Neutrophil (primary cell): ENCODE measurements at regions not wholly inside any gene's neighbourhood (a gene's known extent, or its start where the extent isn't known, plus 50 kb on each side); places are given as distances from the start of the nearest gene placed in this dataset.

ENCODE experiments used
- H3K27ac ChIP-seq: fragments of 200-600 bp; sonication (generic); 2 replicates; pipeline ENCODE4 v1.5.1; 2016; ENCODE audit warnings: mild to moderate bottlenecking, moderate library complexity
- H3K27me3 ChIP-seq: fragments of 200-600 bp; sonication (generic); 2 replicates; pipeline ENCODE4 v1.6.0; 2016; ENCODE audit warnings: mild to moderate bottlenecking
- H3K36me3 ChIP-seq: fragments of 200-600 bp; sonication (generic); 2 replicates; pipeline ENCODE4 v1.5.1; 2017
- H3K4me1 ChIP-seq, 2 experiments: fragments of 200-600 bp in 1 of 2; sonication (generic) in 1 of 2; 1 replicate in 1 of 2; 2 replicates in 1 of 2; pipeline versions ENCODE4 v1.5.1 to v1.6.1; 2013 to 2016; ENCODE audit warnings: low read depth in 1 of 2, low read length in 1 of 2, mild to moderate bottlenecking in 1 of 2, moderate library complexity in 1 of 2; ENCODE audit not compliant: control insufficient read depth in 1 of 2, insufficient read depth in 1 of 2
- H3K4me3 ChIP-seq, 2 experiments: fragments of 200-600 bp in 1 of 2; sonication (generic) in 1 of 2; 1 replicate in 1 of 2; 2 replicates in 1 of 2; pipeline ENCODE4 v1.5.1; 2013 to 2016; ENCODE audit warnings: low read depth in 1 of 2, low read length in 1 of 2, mild to moderate bottlenecking in 1 of 2, moderate library complexity in 1 of 2
- H3K9me3 ChIP-seq: fragments of 200-600 bp; sonication (generic); 2 replicates; pipeline ENCODE4 v1.5.1; 2016
- TF ChIP-seq, protein P1 (sequence below): fragments of 200-600 bp; sonication (generic); IDR thresholded peaks from 2 replicates; pipeline ENCODE4 v1.5.1; 2016; ENCODE audit warnings: antibody characterized with exemption

DNA sequence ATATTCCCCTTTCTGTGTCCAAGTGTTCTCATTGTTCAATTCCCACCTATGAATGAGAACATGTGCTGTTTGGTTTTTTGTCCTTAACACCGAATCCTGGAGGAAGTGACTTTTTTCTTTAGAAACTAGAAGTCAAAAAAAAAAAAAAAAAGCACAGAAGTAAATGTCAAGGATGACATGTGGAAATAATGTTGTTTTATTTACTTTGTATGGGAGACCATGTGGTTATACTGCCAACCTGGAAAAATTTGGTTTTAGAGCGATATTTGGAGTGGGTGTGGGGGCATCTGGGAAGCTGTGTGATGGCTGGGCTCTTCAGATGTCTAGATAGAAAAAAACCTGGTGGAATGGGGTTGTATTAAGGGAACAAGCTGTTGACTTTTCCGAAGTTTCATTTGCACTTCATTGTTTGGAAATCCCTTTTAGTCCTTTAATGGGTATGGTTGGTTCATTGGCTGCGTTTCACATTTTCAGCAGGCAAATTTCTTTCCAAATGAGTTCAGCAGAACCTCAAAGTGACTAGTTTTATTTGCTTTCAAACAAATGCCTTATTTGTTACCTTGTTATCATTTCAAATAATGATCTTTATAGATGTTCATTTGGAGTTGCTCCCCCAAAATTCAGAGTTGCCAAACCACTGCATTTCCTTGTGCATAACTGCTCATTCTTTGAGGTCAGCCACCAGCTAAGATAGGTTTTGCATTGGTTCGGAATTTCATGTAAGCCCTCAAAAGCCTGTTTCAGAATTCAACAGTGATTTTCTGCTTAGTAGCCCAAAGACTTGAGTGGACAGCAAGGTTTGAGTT lies 508.2 kb downstream of the METTL15 start:
- Histone ChIP-seq H3K9me3 (no peaks in the 10 kb centered on the region), H3K36me3 (no peaks in the 10 kb centered on the region), H3K4me1 (no peaks in the 10 kb centered on the region), H3K27me3 (no peaks in the 10 kb centered on the region), H3K4me3 (no peak overlapping the region), H3K27ac (no peak overlapping the region)
- TF ChIP-seq, protein P1, sequence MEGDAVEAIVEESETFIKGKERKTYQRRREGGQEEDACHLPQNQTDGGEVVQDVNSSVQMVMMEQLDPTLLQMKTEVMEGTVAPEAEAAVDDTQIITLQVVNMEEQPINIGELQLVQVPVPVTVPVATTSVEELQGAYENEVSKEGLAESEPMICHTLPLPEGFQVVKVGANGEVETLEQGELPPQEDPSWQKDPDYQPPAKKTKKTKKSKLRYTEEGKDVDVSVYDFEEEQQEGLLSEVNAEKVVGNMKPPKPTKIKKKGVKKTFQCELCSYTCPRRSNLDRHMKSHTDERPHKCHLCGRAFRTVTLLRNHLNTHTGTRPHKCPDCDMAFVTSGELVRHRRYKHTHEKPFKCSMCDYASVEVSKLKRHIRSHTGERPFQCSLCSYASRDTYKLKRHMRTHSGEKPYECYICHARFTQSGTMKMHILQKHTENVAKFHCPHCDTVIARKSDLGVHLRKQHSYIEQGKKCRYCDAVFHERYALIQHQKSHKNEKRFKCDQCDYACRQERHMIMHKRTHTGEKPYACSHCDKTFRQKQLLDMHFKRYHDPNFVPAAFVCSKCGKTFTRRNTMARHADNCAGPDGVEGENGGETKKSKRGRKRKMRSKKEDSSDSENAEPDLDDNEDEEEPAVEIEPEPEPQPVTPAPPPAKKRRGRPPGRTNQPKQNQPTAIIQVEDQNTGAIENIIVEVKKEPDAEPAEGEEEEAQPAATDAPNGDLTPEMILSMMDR: no peak

DNA sequence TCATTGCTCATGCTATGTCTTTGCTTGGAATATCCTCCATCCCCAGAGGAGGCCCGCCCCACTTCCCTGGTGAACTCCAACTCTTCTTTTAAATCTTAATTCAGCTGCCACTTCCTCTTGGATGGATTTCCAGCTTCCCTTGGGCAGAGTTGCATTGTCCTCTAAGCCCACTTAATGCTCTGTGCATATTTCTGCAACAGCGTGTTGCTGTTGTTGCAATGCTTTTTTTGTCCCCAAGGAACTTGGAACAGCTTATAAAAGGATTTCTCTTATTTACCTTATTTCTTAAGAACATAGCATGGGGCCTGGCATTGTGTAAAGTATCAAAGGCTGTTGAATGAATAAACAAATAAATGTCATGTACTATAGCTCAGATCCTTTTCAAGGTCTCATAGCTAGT lies 507.4 kb downstream of the METTL15 start:
- no peaks in the 10 kb centered on the region for H3K4me1 ChIP-seq
- no peak overlapping the region for H3K27ac ChIP-seq
- H3K4me3 ChIP-seq: no peak overlapping the region
- TF ChIP-seq, protein P1: no peak
- H3K36me3 ChIP-seq: no peaks in the 10 kb centered on the region
- H3K27me3 ChIP-seq: no peaks in the 10 kb centered on the region
- H3K9me3 ChIP-seq: no peaks in the 10 kb centered on the region

DNA sequence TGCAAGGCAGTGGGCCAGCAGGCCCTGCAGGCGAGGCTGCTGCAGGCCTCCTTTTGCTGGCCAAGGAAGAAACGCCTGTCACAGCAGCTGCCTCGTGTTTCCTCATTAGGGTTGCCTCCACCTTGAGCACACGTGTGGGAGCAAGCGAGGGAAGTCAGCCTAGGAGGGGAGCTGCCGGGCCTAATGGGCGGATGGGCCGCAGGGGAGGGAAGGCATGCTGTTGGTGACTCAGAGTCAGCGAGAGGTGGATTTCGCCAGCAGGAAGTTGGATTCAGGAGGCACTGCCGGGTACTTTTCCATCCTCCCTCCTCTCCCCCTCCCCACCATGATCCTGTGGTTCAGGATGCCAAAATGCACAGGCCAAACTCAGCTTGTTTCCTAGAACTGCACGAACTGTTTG lies 498.7 kb downstream of the METTL15 start:
- H3K9me3 ChIP-seq: no peaks in the 10 kb centered on the region
- H3K27me3 ChIP-seq: no peaks in the 10 kb centered on the region
- no peaks in the 10 kb centered on the region for H3K36me3 ChIP-seq
- TF ChIP-seq, protein P1: no peak
- no peak overlapping the region for H3K27ac ChIP-seq
- no peaks in the 10 kb centered on the region for H3K4me1 ChIP-seq
- no peak overlapping the region for H3K4me3 ChIP-seq

DNA sequence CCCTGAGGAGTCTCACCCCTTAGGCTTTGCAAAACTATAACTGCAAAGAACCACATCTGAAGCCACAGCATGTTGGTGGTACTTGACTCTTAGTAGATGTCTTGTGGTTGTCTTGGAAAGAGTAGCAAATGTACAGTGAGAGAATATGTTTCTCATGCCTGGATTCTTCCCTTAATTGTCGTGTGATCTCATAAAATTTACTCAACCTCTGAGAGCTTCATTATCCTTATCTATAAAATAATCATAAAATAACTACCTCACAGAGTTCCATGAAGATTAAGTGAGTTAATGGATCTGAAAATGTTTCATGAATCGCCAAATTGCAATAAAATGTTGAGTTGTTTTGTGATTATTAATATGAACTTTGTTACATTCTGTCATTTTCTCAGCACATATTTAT lies 491.5 kb downstream of the METTL15 start:
- Histone ChIP-seq H3K4me3 (no peak overlapping the region), H3K27me3 (no peaks in the 10 kb centered on the region), H3K9me3 (no peaks in the 10 kb centered on the region), H3K4me1 (no peaks in the 10 kb centered on the region), H3K27ac (no peak overlapping the region), H3K36me3 (no peaks in the 10 kb centered on the region)
- TF ChIP-seq, protein P1: no peak

DNA sequence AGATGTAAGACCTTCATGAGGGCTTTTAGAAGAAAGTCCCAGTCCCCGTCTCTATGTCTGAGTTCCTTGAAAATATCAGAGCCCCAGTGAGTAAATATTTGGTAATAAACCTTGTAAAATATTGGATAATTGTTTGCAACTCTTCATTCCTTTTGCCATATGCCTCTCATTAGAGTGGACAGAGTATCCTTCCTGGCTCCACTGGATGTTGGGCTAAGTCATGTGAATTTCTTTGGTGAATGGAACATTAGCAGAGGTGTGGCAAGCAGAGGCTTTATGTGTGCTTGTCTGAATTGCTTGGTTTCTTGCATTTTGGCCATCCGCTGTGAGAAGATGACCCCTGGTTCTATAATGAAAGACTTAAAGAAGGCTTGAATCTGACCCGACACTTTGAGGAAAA lies 490.3 kb downstream of the METTL15 start:
- Histone ChIP-seq H3K4me1 (no peaks in the 10 kb centered on the region), H3K9me3 (no peaks in the 10 kb centered on the region), H3K27me3 (no peaks in the 10 kb centered on the region), H3K36me3 (no peaks in the 10 kb centered on the region), H3K27ac (no peak overlapping the region), H3K4me3 (no peak overlapping the region)
- TF ChIP-seq, protein P1: no peak
